GM18517 (cell line): ENCODE measurements at regions not wholly inside any gene's neighbourhood (a gene's known extent, or its start where the extent isn't known, plus 50 kb on each side); places are given as distances from the start of the nearest gene placed in this dataset.
"Not testable (repeated sequence)": the region's sequence is repeated elsewhere in the genome, so short reads cannot be mapped to it uniquely, and the experiment has no call there.

Source experiments
- ATAC-seq: cut with Tn5 transposase; IDR thresholded peaks from one replicate; pipeline ENCODE4 v1.9.1; 2021; ENCODE audit warnings: mild to moderate bottlenecking, moderate library complexity; ENCODE audit not compliant: unreplicated experiment

DNA sequence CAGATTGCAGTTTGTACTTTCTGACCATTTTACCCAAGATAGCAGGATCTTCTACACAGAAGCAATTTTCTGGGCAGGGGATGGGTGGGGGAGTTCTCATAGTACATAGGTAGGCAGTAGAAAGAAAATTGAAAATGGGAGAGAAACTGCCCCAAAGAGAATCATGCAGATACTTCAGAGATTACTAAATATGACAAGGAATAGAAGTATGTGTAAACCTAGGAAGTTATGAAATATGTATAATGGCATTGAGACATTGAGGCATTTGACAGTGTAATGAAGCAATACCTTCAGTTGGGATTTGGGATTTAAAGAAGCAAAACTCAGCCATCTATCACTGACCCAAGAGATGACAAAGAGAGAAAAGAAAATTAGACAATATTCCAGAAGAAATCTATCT lies 233.0 kb downstream of the PTN start:
- ATAC-seq = no peak

DNA sequence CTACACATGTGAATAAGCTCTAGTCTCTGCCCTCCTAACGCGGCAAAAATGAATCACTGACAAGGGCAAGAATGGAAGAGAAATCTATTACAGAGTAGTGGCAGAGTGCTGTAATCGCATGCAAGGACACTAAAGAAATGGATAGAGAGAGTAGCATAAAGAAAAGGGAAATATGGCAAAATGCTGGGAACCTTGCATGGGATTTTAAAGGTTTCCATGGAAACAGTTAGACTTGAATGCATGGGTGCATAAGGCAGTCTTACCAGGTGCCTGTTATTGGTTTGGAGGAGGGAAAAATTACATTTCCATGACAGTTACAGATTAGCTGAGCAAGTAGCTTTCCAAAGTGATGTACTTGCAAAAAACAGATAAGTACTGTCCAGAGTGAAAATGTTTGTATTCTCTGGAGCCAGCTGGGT lies 233.4 kb downstream of the PTN start:
- no peak for ATAC-seq

DNA sequence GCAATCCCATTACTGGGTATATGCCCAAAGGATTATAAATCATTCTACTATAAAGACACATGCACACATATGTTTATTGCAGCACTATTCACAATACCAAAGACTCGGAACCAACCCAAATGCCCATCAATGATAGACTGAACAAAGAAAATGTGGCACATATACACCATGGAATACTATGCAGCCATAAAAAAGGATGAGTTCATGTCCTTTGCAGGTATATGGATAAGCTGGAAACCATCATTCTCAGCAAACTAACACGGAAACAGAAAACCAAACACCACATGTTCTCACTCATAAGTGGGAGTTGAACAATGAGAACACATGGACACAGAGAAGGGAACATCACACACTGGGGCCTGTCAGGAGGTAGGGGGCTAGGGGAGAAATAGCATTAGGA lies 235.7 kb downstream of the PTN start:
- ATAC-seq = not testable (repeated sequence)

DNA sequence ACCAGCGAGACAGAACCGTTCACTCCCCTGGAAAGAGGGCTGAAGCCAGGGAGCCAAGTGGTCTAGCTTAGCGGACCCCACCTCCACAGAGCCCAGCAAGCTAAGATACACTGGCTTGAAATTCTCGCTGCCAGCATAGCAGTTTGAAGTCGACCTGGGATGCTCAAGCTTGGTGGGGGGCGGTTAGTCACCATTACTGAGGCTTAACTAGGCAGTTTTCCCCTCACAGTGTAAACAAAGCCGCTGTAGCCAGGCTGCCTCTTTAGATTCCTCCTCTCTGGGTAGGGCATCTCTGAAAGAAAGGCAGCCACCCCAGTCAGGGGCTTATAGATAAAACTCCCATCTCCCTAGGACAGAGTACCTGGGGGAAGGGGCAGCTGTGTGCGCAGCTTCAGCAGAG lies 235.1 kb downstream of the CHRM2 start:
- ATAC-seq = not testable (repeated sequence)

DNA sequence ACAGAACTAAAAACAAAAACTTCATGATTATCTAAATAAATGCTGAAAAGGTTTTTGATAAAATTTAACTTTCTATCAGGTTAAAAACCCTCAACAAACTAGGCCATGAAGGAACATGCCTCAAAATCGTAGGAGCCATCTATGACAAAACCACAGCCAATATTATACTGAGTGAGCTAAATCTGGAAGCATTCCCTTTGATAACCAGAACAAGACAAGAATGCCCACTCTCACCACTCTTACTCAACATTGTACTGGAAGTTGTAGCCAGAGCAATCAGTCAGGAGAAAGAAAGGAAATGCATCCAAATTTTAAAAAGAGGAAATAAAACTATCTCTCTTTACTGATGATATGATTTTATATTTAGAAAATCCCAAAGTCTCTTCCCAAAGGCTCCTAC lies 228.7 kb downstream of the CHRM2 start:
- no peak for ATAC-seq

DNA sequence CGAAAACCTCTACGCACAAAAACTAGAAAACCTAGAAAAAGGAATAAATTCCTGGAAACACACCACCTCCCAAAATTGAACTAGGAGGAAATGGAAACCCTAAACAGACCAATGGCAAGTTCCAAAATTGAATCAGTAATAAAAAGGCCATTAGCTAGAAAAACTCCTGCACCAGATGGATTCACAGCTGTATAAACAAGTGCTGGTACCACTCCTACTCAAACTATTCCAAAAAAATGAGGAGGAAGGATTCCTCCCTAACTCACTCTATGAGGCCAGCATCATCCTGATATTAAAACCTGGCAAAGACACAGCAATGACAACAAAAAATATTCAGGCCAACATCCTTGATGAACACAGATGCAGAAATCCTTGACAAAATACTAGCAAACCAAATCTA lies 228.2 kb downstream of the CHRM2 start:
- ATAC-seq = no peak

DNA sequence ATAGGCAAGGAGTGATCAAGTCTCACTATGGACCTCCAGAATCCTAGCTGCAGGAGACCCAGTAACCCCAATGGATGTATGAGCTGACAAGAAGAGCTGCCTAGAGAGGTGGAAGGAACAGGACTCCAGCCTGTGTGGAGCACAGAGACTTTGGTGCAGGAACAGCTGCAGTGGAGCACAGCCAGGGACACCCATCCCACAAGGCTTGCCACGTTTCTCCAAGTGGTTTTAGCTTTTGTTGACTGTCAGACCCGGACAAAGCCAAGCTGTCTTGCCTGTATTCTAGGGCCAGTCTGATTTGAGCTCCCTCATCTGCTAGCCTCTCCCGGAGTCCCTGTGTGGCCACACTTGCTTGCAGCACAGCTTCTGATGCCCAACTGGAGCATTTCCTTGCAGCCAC lies 224.7 kb downstream of the CHRM2 start:
- no peak for ATAC-seq

DNA sequence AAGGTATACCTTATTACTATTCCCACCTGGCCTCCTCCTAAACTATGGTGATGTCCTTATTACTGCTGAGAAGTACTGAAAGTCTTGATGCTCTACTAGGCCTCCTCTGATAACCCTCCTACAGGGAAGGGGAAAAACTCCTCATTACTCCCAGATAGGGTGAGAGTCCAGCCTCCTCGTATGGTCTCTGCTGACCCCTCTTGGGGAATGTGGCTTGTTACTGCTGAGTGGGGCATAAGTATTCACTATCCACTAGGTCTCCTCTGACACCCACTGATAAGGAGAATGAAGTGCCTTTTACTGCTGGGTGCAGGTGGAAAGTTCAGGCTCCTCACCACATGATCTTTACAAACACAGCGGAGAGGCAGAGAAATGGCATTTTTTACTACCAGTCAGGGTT lies 222.9 kb downstream of the CHRM2 start:
- ATAC-seq = no peak

DNA sequence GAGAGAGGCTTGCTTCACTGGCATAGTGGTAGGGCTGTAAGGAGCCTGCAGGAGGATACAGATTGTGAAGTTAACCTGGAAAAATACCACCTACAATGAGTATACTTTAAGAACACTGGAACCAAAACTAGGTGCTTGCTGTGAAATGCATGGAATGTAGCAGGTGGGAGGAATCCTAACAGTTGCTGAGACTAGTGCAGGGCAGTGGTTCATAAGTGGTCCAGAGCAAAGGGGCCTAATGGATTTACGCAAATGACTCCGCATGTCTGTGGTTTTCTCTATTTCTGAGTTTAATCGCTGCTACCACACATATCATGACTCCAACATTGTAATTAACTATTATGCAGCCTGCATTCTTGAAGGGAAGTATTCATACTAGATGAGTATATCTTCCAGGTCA lies 218.4 kb downstream of the CHRM2 start:
- ATAC-seq = no peak

DNA sequence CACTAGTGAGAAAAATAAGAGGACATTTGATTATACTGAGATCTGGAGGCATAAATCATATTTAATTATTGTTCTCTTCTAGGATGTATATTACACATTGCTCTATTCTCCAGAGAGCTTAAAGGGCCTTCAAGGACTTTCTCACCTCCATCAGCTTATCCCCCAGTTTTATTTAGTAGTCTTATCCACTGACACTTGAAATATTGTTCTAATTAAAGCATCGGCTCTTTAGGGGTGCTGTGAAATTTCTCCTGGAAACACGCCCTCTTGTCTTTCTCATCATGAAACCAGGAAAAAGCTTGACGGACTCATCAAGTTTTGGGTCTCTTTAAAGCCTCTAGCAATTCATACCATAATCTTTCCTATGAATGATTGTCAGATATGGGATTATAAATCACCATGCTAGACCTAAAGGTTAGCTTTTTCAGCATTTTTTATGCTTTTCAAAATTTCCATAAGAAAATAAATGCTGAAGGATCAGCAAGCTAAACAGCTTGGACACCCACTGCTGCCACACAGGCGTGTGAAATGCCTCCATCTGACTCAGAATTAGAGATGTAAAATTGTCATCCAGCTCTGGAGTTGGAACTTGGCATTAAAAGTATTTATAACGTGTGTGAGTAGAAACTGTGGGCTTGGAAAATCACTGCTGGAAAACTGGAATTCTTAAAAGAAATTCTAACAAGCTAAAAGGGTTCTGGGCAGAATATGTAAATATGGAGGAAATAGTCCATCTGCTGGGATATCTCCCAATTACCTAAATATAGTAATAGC lies 216.3 kb downstream of the CHRM2 start:
- no peak for ATAC-seq

DNA sequence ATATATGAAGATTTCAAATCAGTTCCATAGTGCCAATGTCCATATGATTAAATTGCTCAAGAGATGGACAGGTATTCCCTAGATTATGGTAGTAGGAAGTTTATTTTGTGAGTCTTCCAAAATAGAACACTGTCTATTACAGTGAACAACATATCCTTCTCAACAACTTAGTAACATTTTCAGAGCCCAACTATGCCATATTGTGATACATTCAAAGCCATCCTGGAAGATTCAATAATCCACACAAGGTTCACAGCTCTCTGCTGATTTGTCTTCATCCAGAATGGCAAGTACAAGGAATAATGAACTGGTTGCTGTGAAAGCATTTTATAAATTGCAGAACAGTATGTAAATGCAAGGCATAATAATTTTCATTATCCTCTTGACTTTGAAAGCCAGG lies 213.9 kb downstream of the CHRM2 start:
- no peak for ATAC-seq

DNA sequence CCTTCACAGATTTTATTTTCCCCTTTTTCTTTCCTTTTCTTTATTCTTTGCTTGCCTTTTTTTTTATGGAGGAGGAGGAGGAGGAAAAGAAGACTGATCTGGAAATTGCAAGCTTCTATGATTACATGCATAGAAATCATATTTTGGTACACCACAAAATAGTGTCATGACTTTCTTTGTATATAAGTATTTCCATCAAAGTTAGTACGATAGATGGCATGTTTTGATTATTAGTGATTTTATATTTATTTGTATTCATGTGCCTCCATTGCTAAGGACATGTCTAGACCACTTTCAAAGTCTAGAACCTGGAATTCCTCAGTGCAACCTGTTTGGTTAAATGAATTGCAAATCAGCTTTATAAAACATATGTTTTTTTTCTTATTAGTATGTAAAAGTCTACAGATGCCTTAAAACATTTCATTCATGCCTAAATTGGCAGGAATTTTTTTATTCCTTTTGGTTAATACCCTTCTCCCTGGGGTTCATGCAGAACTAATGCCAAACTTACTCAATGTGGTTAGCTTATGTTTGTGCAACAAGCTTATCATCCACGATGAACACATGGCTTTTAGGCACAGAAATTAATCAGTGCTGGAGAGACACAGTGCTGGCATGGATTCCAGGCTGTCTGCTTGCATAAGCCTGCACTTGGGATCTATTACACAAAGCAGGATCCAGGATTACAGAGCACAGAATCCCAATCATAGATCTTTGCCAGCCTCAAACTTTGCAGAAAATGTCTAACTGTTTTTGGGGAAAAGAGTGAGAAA lies 213.1 kb downstream of the CHRM2 start:
- ATAC-seq = no peak

DNA sequence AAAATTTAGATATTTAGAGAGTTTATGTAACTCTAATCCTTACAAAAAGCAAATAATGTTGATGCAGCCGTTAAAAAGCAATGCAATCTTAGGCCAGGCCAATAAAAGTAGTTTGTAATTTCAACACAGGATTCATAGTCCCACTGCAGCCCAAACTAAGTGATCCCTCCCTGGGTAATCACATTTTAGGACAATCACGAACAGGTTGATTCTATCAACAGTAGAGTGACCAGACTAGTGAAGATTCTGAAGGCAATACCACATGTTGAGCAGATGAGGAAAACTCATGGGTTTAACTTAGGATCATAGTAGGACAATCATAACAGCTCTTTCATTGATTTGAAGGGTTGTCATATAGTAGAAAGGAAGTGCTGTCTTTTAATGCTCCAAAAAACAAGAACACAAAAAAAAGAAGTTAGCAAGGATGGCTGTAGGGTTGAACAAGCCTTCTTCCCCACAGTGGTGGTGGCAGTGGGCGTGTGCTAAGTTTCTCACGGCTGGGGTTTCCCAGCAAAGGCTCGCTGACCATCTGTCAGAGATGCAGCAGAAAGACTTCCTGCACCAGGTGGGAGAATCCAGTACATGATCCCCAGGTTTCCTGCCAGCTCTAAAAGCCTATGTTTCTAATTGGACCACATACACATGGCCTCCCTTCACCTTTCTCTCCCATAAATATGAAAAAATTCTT lies 212.2 kb downstream of the CHRM2 start:
- no peak for ATAC-seq

DNA sequence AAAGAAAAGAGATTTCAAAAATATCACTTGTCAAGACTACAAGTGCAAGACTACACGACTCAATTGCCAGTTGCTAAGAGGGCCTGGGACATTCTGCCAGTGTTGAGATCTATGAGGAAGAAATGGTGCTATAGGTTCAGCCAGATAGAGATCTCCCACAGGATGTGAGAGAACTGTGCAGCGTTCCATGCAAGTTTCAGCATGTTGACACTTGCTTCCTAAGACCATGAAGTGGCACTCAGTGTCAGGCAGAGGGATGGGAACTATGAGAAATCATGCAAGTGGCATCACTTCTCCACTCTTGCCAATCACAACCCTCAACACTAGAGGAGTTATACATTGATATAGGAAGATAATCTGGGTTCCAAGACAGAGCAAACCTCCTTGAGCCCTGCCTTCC lies 210.3 kb downstream of the CHRM2 start:
- no peak for ATAC-seq

DNA sequence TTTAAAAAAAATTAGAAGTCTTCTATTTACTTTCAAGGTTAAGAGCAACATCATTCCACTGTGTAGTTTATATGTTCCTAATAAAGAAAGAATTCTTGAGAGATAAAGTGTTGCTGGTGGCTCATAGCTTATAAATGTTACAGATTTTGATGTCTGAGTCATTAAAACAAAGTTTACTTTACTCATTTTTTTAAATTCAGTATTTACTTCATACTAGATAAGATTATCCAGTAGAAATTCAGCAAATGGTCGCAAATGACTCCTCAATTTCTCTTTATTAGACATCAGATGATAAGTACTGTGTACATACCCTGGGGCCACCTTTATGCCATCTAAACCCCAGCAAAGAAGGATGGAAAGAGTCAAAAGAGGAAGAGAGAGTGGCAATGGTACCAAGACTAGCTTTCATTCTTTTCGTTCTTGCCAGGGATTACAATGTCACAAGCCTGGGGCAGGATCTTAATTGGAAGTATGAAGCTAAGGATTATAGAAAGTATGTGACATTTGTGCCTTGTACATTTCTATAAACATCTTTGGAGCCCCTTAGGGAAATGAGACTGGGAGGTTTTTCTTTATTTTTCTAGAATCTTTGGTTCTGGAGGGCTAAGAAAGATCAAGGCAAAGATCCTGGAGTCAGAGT lies 206.1 kb downstream of the CHRM2 start:
- no peak for ATAC-seq

DNA sequence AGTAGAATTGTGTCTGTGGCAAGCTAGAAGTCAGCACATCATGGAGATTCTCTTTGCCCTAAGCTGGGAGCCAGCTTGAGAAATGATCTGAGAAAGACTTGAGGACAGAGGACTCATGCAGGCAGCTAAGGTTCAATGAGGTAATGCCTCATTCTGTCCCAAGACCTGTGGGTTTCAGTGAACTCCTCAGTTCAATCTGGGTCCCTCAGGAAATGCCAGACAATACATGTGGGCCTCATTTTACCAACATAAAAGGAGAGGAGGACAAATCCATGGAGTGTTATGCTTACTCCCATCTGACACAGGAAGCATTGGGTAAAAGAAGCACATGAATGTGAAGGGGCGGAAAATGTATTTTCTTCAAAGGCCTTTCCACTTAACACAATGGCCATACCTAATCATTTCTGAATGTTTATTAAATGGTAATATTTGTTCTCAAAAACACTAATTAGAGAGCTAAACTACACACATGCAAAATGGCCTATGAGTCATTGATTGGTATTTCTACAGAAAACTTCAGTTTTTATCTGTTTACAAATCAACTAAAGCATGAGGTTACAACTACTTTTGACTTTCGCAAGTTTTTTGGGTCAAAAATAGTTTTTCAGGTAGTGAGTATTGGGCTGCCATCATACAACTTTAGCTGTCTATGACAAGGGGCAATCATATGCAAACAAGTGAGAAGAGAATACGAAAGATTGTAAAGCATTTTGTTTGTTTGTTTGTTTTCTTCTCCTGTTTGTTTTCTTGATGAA lies 205.3 kb downstream of the CHRM2 start:
- ATAC-seq = no peak
